ENCODE measurements at regions not wholly inside any gene's neighbourhood (a gene's known extent, or its start where the extent isn't known, plus 50 kb on each side); places are given as distances from the start of the nearest gene placed in this dataset.

DNA sequence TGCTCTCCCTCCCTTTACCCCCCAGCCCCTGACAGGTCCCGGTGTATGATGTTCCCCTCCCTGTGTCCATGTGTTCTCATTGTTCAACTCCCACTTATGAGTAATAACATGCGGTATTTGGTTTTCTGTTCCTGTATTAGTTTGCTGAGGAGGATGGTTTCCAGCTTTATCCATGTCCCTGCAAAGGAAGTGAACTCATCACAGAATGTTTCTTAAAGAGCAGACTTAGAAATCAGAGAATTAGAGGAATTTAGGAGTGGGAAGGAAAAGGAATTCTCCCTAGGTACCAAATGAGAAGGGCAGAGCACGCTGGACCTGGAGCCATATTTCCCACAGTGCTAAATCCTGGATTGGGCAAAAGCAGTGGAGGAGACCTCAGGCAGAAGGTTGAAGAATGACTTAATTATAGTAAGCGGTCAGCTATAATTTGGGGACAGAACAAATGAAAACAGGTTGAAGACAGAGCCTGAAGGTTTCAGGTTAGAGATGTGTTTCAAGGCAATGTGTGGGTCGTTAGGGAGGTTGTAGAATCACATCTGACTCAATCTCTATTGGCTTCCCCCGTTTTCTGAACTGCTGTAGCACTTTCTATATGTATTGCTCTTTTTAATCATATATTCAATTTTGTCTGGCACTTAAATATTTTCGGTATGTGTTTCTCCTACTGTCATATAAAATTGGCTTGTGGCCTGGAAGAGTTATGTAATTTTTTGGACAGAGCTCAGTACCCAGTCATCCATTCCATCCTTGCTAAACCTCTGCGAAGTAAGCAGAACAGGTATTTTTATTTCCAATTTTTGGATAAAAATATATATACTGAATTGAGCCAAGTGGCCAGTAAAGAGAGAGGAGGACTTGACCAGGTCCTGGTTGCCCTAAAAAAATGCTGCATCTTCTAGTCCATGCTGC, 210.5 kb upstream of the KLF6 start:
- ChIA-PET POLR2A (no interaction called here), CTCF (interaction anchor here (1.3 to 2.0 kb wide), 3 partner anchors 12 to 18 kb away, joined by 4 to 5 read pairs (median 5); no protein-coding TSS in a partner anchor)
- no peak for DNase-seq (ENCODE audit: extremely low spot score)

DNA sequence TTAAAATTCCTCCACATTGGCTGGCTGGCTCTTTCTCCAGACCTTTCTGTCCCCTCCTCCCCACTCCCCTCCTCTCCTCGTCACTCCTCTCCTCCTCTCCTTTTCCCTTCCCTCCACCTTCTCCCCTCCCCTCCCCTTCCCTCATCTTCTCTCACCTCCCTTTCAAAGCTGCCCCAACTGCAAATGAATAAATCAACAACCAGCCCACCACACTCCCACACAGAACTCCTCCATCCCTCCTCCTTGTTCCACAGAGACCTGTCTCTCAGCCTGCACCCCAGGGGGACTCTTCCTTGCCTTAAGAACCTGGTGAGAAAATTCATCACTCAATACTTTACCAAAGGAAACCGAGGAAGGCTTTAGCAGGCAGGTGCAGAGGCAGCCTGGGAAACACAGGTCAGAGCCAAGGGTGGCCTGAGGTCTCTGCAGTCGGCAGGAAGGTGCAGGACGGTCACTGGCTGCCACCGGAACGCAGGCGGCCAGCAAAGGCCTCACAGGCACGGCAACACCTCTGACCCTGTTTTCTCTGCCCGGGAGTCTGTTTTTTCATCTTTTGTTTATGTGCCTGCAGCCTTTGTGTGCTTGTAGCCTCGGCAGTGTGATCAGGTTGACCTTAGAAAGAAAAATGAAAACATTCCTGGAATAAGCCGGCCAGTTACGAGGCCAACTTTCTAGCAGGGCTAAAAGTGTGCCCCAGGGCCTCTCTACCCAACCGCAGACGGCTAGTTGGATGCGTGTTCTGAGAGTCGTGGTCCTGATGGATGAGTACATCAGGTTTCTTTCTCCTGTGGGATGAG, 207.6 kb upstream of the KLF6 start:
- CTCF ChIA-PET = no interaction called here
- TF ChIP-seq, protein P1, sequence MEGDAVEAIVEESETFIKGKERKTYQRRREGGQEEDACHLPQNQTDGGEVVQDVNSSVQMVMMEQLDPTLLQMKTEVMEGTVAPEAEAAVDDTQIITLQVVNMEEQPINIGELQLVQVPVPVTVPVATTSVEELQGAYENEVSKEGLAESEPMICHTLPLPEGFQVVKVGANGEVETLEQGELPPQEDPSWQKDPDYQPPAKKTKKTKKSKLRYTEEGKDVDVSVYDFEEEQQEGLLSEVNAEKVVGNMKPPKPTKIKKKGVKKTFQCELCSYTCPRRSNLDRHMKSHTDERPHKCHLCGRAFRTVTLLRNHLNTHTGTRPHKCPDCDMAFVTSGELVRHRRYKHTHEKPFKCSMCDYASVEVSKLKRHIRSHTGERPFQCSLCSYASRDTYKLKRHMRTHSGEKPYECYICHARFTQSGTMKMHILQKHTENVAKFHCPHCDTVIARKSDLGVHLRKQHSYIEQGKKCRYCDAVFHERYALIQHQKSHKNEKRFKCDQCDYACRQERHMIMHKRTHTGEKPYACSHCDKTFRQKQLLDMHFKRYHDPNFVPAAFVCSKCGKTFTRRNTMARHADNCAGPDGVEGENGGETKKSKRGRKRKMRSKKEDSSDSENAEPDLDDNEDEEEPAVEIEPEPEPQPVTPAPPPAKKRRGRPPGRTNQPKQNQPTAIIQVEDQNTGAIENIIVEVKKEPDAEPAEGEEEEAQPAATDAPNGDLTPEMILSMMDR (IDR thresholded peaks at IDR 0.05; ENCODE audit: control extremely low read depth, extremely low read depth, low read depth, missing control alignments) = no peak
- no peak for DNase-seq (ENCODE audit: extremely low spot score)
- POLR2A ChIA-PET = no interaction called here

More for the DNA sequence above, 210.5 kb upstream of the KLF6 start:
- TF ChIP-seq, protein P1 (IDR thresholded peaks at IDR 0.05; ENCODE audit: control extremely low read depth, extremely low read depth, low read depth, missing control alignments) = no peak

DNA sequence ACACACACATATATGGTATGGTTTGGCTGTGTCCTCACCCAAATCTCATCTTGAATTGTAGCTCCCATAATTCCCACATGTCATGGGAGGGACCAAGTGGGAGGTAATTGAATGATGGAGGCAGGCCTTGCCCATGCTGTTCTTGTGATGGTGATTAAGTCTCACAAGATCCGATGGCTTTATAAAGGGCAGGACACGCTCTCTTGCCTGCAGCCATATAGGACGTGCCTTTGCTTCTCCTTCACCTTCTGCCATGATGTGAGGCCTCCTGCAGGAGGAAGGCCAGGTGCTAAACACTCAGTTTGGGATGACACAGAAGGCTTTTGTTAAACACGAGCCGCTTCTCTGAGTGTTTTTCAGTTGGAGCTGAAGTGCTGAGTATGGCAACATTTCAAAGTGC, 205.3 kb upstream of the KLF6 start:
- no peak for DNase-seq (ENCODE audit: extremely low spot score)
- CTCF ChIA-PET = interaction anchor here (1.7 kb wide), 1 partner anchor 13 kb away, joined by 4 read pairs; no protein-coding TSS in a partner anchor
- POLR2A ChIA-PET = no interaction called here
- TF ChIP-seq, protein P1 (IDR thresholded peaks at IDR 0.05; ENCODE audit: control extremely low read depth, extremely low read depth, low read depth, missing control alignments) = no peak

DNA sequence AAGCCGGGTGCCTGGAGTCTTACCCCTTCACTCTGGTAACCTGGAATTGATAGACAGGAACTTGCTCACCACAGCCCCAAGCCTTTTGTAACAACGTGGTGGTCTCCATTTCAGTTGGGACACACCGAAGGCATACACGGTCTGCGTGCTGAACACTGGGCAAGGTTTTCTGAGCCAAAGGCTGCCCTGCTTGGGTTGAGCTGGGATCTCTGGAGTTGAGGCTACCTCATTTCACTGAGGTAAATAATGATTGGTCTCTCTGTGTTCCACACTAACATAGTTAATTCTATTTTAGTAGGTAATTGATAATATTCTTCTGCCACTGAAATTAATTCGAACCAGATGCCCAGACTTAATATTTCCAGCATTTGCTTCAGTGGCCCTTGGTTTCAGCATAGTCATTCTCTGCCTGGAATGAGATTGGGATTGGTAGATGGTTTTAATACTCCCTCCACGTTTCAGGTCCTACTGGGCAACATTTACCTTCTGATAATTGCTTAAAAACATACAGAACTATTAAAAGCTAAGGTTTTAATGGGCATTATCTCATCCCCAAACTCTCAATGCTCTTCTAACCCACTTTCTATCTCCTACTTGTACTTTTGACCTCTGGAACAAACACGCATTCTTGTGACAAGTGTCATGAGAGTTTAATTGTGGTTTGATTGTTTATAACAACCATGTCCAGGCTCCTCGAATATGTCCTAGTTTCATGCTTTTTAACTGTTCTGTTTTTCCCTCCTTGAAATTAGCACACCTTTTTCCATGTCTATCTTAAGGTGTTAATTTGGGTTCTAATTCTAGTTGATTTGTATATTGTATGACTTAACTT, 202.3 kb upstream of the KLF6 start:
- ChIA-PET POLR2A (no interaction called here), CTCF (no interaction called here)
- DNase-seq (ENCODE audit: extremely low spot score) = no peak
- TF ChIP-seq, protein P1 (IDR thresholded peaks at IDR 0.05; ENCODE audit: control extremely low read depth, extremely low read depth, low read depth, missing control alignments) = no peak

DNA sequence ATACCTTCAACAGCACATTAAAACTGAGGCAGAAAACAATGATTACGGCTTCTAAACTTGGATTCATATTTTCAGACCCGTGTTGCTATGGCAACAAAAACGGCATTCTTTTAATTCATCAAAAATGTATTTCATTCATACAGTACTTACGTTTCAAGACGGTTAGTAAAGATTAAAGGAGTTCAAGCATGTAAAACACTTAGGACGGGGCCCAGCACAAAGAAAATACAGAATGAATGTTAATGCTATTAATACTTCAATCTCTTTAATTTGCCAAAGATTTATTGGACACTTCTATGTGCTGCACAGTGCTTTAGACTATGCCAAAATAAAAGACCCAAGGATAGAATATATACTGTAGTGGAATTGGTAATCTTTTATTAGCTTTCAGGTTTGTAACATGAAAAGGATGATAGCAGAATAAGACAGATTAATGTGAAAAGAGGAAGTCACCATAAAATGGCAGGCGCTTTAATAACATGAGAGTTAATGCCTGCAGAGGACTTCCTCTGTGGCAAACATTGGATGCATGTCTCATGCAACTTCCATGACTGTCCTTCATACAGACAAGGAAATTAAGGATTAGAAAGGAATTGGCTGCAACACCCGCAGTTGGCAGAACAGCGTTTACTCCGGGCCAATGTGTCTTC, 201.6 kb upstream of the KLF6 start:
- no peak for DNase-seq (ENCODE audit: extremely low spot score)
- ChIA-PET POLR2A (no interaction called here), CTCF (no interaction called here)
- TF ChIP-seq, protein P1 (IDR thresholded peaks at IDR 0.05; ENCODE audit: control extremely low read depth, extremely low read depth, low read depth, missing control alignments) = no peak

Measured in GM10248 (cell line).